Ovary (tissue), 7 donors: ENCODE measurements at regions not wholly inside any gene's neighbourhood (a gene's known extent, or its start where the extent isn't known, plus 50 kb on each side); places are given as distances from the start of the nearest gene placed in this dataset.

Source experiments
- DNase-seq, 5 donors: peaks; one replicate each; pipeline ENCODE4 v3.0.0-alpha.2; 2019 to 2020
- H3K27ac ChIP-seq, 2 donors: fragments of 200-600 bp; one replicate each; pipeline versions ENCODE4 v1.5.1 to v1.8.0; 2019 to 2022
- H3K27me3 ChIP-seq: fragments of 200-600 bp; one replicate; pipeline ENCODE4 v1.8.0; 2022
- H3K36me3 ChIP-seq: fragments of 200-600 bp; sonication (generic); one replicate; pipeline ENCODE4 v1.5.1; 2019
- H3K4me1 ChIP-seq: one replicate; pipeline ENCODE4 v1.8.1; 2013; ENCODE audit warnings: mild to moderate bottlenecking, moderate library complexity; ENCODE audit not compliant: insufficient read depth
- H3K4me3 ChIP-seq: fragments of 200-600 bp; sonication (generic); one replicate; pipeline ENCODE4 v1.5.1; 2017
- H3K9me3 ChIP-seq, 2 donors: fragments of 200-600 bp in 1 of 2; sonication (generic) in 1 of 2; one replicate each; pipeline versions ENCODE4 v1.5.1 to v1.8.1; 2013 to 2019; ENCODE audit warnings: mild to moderate bottlenecking in 1 of 2, moderate library complexity in 1 of 2
- EP300 ChIP-seq: sonication (generic); formaldehyde crosslinking; IDR thresholded peaks from one replicate; pipeline ENCODE4 v1.6.1; 2017; ENCODE audit warnings: antibody characterized with exemption
- POLR2A ChIP-seq: fragments of 450-650 bp; IDR thresholded peaks from one replicate; pipeline ENCODE4 v1.6.1; 2017; ENCODE audit warnings: antibody characterized with exemption, mild to moderate bottlenecking, moderate library complexity
- WGBS, 3 donors: extraction: QIAGEN DNeasy Blood & Tissue Kit in 1 of 3; methylation state at CpG; one replicate each; pipeline versions ENCODE4 v1.1.5 to v1.1.7; 2013 to 2017; 5-methylcytosine and 5-hydroxymethylcytosine counted together
- intact Hi-C, 4 donors: fragments of 100-400 bp; cut with DNase I; formaldehyde crosslinking; loops; one replicate each; pipeline versions ENCODE4 v1.11.0 to v1.15.1; 2022 to 2023
- TF ChIP-seq, protein P1 (sequence below), 3 donors: fragments of 450-650 bp in 2 of 3; fragments of 200-600 bp in 1 of 3; IDR thresholded peaks; one replicate each; pipeline versions ENCODE4 v1.5.1 to v1.8.0; 2016 to 2022; ENCODE audit warnings: antibody characterized with exemption in 3 of 3, mild to moderate bottlenecking in 1 of 3
- donor health status: DM: no; HTN: no; CAD: no; lungs with moderate emphysema.
- donor health status: DM: no; HTN: no; CAD: no.
- donor health status: Bipolar disorder and iron deficiency.
- donor health status: DM: no; HTN: no; CAD: no.
- donor health status: DM: yes; HTN: yes; CAD: no.

DNA sequence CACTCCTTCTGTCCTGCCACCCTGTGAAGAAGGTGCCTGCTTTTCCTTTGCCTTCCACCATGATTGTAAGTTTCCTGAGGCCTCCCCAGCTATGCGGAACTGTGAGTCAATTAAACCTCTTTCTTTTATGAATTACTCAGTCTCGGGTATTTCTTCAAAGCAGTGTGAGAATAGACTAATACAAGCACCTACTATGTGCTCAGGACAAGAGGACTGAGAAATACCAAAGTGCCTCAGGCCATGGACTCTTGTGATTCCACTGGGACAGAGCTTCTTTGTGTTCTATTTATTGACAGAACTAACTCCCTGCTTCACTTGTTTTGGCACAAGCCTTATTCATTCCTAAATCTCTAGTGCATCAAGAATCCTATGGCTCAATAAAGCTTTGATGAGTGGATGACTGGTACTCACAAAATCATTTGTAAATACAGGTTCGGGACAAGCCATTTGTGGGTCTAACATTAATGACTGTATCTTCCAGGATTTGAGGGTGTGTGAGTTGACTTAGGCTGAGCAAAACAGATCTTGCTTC lies 204.2 kb downstream of the PDCD6IP start:
- 58 to 73% (median 59%) methylated on average over 3 of the region's 3 CpGs for WGBS, 3 donors
- Histone ChIP-seq H3K27ac (no peak overlapping the region), H3K4me1 (no peaks in the 10 kb centered on the region), H3K4me3 (no peak overlapping the region), H3K27me3 (no peaks in the 10 kb centered on the region), H3K9me3 (no peaks in the 10 kb centered on the region), H3K36me3 (no peaks in the 10 kb centered on the region)
- no peak for TF ChIP-seq POLR2A
- no peak for TF ChIP-seq EP300
- TF ChIP-seq, protein P1, sequence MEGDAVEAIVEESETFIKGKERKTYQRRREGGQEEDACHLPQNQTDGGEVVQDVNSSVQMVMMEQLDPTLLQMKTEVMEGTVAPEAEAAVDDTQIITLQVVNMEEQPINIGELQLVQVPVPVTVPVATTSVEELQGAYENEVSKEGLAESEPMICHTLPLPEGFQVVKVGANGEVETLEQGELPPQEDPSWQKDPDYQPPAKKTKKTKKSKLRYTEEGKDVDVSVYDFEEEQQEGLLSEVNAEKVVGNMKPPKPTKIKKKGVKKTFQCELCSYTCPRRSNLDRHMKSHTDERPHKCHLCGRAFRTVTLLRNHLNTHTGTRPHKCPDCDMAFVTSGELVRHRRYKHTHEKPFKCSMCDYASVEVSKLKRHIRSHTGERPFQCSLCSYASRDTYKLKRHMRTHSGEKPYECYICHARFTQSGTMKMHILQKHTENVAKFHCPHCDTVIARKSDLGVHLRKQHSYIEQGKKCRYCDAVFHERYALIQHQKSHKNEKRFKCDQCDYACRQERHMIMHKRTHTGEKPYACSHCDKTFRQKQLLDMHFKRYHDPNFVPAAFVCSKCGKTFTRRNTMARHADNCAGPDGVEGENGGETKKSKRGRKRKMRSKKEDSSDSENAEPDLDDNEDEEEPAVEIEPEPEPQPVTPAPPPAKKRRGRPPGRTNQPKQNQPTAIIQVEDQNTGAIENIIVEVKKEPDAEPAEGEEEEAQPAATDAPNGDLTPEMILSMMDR (IDR thresholded peaks at IDR 0.05) = no peak
- intact Hi-C loops = no loop called here
- DNase-seq = no peak

DNA sequence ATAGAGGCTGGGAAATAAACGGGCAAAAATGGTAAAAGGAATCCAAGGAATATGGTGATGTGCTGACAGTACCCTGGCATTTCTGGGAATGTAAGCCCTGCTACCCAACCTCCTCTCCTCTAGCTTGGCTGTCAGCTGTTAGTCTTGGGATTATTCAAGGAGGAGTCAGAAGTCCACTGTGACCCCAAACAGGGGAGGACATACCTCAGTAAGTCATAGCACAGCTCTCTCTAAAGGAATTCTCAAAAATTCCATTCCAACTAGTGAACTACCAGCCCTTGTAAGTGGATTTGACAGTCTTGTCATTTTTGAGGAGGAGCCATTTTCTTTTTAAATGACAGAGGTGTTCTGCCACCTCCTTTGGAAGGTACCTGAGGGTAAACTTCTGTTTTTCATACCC lies 207.5 kb downstream of the PDCD6IP start:
- Histone ChIP-seq H3K27me3 (no peaks in the 10 kb centered on the region), H3K4me3 (no peak overlapping the region), H3K9me3 (no peaks in the 10 kb centered on the region), H3K4me1 (no peaks in the 10 kb centered on the region), H3K27ac (no peak overlapping the region), H3K36me3 (no peaks in the 10 kb centered on the region)
- TF ChIP-seq EP300 = no peak
- TF ChIP-seq POLR2A = no peak
- TF ChIP-seq, protein P1 (IDR thresholded peaks at IDR 0.05) = no peak
- no peak for DNase-seq
- WGBS, 3 donors = 62 to 83% (median 64%) methylated on average over 1 of the region's 1 CpG
- intact Hi-C loops = no loop called here

GRCh38 chr3:34008191-34008590 lies 209.8 kb downstream of the PDCD6IP start:
- WGBS, 3 donors = 80 to 95% (median 83%) methylated on average over 1 of the region's 1 CpG
- Histone ChIP-seq H3K4me1 (no peaks in the 10 kb centered on the region), H3K4me3 (no peak overlapping the region), H3K9me3 (no peaks in the 10 kb centered on the region), H3K27me3 (no peaks in the 10 kb centered on the region), H3K27ac (no peak overlapping the region), H3K36me3 (no peaks in the 10 kb centered on the region)
- TF ChIP-seq, protein P1 (IDR thresholded peaks at IDR 0.05) = no peak
- TF ChIP-seq EP300 = no peak
- TF ChIP-seq POLR2A = no peak
- DNase-seq = no peak
- intact Hi-C loops = no loop called here

GRCh38 chr3:34008836-34009809 lies 210.7 kb downstream of the PDCD6IP start:
- 33 to 44% (median 41%) methylated on average over 2 of the region's 2 CpGs for WGBS, 3 donors

More at GRCh38 chr3:34008836-34009809, 210.7 kb downstream of the PDCD6IP start:
- TF ChIP-seq EP300 = no peak
- Histone ChIP-seq H3K27me3 (no peaks in the 10 kb centered on the region), H3K4me3 (no peak overlapping the region), H3K36me3 (no peaks in the 10 kb centered on the region), H3K4me1 (no peaks in the 10 kb centered on the region), H3K27ac (no peak overlapping the region), H3K9me3 (no peaks in the 10 kb centered on the region)
- DNase-seq = no peak
- intact Hi-C loops = no loop called here
